GM12892 (cell line): ENCODE measurements at regions not wholly inside any gene's neighbourhood (a gene's known extent, or its start where the extent isn't known, plus 50 kb on each side); places are given as distances from the start of the nearest gene placed in this dataset.

Experiments
- POLR2A ChIP-seq: IDR thresholded peaks from 2 replicates; pipeline ENCODE4 v1.6.1; 2011; ENCODE audit warnings: low read depth, low read length, control low read depth
- POLR2AphosphoS5 ChIP-seq: IDR thresholded peaks from 2 replicates; pipeline ENCODE4 v1.6.1; 2011; ENCODE audit warnings: low read depth, low read length, control low read depth
- TAF1 ChIP-seq: IDR thresholded peaks from 2 replicates; pipeline ENCODE4 v1.6.1; 2011; ENCODE audit warnings: low read depth, mild to moderate bottlenecking, control low read depth, low read length, borderline replicate concordance

DNA sequence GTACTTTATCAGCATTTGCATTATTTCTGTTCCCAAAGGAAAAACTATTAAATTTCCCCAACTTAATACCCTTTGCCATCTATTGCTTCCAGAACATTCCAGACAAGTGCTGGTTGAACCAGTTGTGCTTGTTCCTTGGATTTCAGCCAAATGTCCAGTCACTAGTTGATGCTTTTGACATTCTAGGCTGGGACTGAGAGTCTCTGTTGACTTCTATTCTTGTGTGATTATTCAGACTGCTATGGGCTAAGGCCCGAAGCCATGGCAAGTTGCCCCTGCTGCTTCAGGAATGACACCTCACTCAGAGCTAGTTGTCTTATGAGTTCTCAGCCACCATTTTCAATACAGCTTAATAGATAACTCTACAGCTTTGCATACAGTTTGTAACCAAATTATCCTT lies 458.1 kb upstream of the ARGLU1 start:
- TF ChIP-seq POLR2A = no peak
- TF ChIP-seq POLR2AphosphoS5 = no peak
- no peak for TF ChIP-seq TAF1
